SK-N-MC (cell line): ENCODE measurements at regions not wholly inside any gene's neighbourhood (a gene's known extent, or its start where the extent isn't known, plus 50 kb on each side); places are given as distances from the start of the nearest gene placed in this dataset.

Experiments used
- EZH2 ChIP-seq: fragments of 200-600 bp; sonication (generic); IDR thresholded peaks from one replicate; pipeline ENCODE4 v1.6.1; 2017; ENCODE audit warnings: antibody characterized with exemption
- FOXP2 ChIP-seq: optimal IDR thresholded peaks from 2 replicates; pipeline ENCODE3; 2011; ENCODE audit warnings: mild to moderate bottlenecking, moderate library complexity; ENCODE audit not compliant: insufficient read depth; ENCODE audit errors: extremely low read length, control extremely low read depth

DNA sequence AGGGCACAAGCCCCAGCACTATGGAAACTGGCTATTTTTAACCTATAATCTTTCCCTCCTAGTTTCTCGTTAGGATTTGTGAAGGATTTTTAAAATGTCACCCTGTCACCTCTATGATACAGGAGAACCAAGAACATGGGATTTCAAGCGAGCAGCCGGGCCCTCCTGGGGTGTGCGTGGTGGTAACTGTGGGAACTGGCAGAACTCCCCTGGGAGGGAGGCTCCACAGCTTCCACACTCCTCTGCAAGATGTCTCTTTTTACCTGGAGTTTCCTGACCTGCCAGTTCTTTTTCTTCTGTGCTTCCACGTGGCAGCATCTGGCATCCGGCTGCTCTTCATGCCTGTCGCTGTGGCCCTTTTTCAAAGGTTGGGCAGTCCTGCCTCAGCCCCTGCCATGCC, 386.3 kb upstream of the MYT1L start:
- TF ChIP-seq EZH2 = no peak
- no peak for TF ChIP-seq FOXP2
